ENCODE measurements at regions not wholly inside any gene's neighbourhood (a gene's known extent, or its start where the extent isn't known, plus 50 kb on each side); places are given as distances from the start of the nearest gene placed in this dataset.

- Histone ChIP-seq H3K79me1 (ENCODE audit: insufficient read depth, low read depth, low read length, poor library complexity, severe bottlenecking) (no peaks in the 10 kb centered on the region), H2BK15ac (ENCODE audit: low read depth, low read length) (no peak overlapping the region)
- H3K4me3 Mint-ChIP-seq = no peak overlapping the region
Measured at GRCh38 chr20:53831228-53831627, 237.6 kb upstream of the ZNF217 start.

More at GRCh38 chr20:53831228-53831627, 237.6 kb upstream of the ZNF217 start:
- H2AK5ac ChIP-seq (ENCODE audit: insufficient read length, low read length) = no peak overlapping the region
- no CpG with 5 or more reads among the region's 5 CpGs for WGBS (ENCODE audit: extremely low coverage, insufficient read length, low lambda C conversion rate)
- no peak overlapping the region for H3K4me2 ChIP-seq (ENCODE audit: insufficient read depth, insufficient read length, low read length)
- Mint-ChIP-seq H3K36me3 (ENCODE audit: insufficient read depth in 1 of 3, low read depth in 3 of 3) (no peaks in the 10 kb centered on the region), H3K27ac (no peak overlapping the region), H3K27me3 (ENCODE audit: low read depth) (no peaks in the 10 kb centered on the region), H3K4me1 (peaks cover 30 to 35% of the 10 kb centered on the region in 2 experiments), H3K9me3 (no peaks in the 10 kb centered on the region; a peak in 1 of 5 replicates)
- H3K14ac ChIP-seq (ENCODE audit: insufficient read depth, low read length) = no peak overlapping the region
- H4K20me1 ChIP-seq (ENCODE audit: control insufficient read depth, insufficient read depth, insufficient read length) = no peaks in the 10 kb centered on the region
- no peak for DNase-seq
- H4K8ac ChIP-seq (replicated peaks; ENCODE audit: insufficient read length, low read depth, low read length) = no peak overlapping the region
- H4K5ac ChIP-seq (ENCODE audit: insufficient read length, low read depth, low read length) = no peak overlapping the region
- no peak overlapping the region for H3K18ac ChIP-seq (ENCODE audit: insufficient read length, low read depth, low read length)
- H3K23me2 ChIP-seq (ENCODE audit: insufficient read length, low read depth, low read length, poor library complexity, severe bottlenecking) = no peaks in the 10 kb centered on the region
- H2BK12ac ChIP-seq (ENCODE audit: insufficient read length, low read depth, low read length) = no peak overlapping the region
- H2BK5ac ChIP-seq (ENCODE audit: insufficient read length, low read length) = no peak overlapping the region
- no peak overlapping the region for H3K56ac ChIP-seq (ENCODE audit: insufficient read length, low read depth, low read length)
- no peak overlapping the region for H3K9ac ChIP-seq (ENCODE audit: extremely low read depth, insufficient read length, low read length)
- TF ChIP-seq CTCF (conservative IDR thresholded peaks at IDR 0.05) = no peak
- H3K4ac ChIP-seq (ENCODE audit: low read depth, low read length) = no peak overlapping the region
- H3K9me3 ChIP-seq (ENCODE audit: control insufficient read depth, low read depth, low read length) = no peaks in the 10 kb centered on the region
- H3K4me1 ChIP-seq (ENCODE audit: insufficient read depth, low read length) = peaks cover 8% of the 10 kb centered on the region; the same call in 1 of the 2 replicates
- no peak overlapping the region for H2AFZ ChIP-seq (ENCODE audit: low read length)
- no peaks in the 10 kb centered on the region for H3K27me3 ChIP-seq (ENCODE audit: insufficient read depth, low read length)
- no peak overlapping the region for H2BK120ac ChIP-seq (ENCODE audit: low read depth, low read length, poor library complexity, severe bottlenecking)
- H3K23ac ChIP-seq (ENCODE audit: insufficient read length, low read depth, low read length) = no peak overlapping the region
- no peak overlapping the region for H2BK20ac ChIP-seq (ENCODE audit: low read depth, low read length, poor library complexity, severe bottlenecking)
- no peak overlapping the region for H3K27ac ChIP-seq (ENCODE audit: insufficient read length, low read depth, low read length)
- no peak overlapping the region for H4K91ac ChIP-seq (ENCODE audit: insufficient read length, low read depth, low read length)
- H3T11ph ChIP-seq (ENCODE audit: low read length) = no peak overlapping the region
- H3K79me2 ChIP-seq (ENCODE audit: insufficient read depth, low read length) = no peaks in the 10 kb centered on the region
